ENCODE measurements at regions not wholly inside any gene's neighbourhood (a gene's known extent, or its start where the extent isn't known, plus 50 kb on each side); places are given as distances from the start of the nearest gene placed in this dataset.

DNA sequence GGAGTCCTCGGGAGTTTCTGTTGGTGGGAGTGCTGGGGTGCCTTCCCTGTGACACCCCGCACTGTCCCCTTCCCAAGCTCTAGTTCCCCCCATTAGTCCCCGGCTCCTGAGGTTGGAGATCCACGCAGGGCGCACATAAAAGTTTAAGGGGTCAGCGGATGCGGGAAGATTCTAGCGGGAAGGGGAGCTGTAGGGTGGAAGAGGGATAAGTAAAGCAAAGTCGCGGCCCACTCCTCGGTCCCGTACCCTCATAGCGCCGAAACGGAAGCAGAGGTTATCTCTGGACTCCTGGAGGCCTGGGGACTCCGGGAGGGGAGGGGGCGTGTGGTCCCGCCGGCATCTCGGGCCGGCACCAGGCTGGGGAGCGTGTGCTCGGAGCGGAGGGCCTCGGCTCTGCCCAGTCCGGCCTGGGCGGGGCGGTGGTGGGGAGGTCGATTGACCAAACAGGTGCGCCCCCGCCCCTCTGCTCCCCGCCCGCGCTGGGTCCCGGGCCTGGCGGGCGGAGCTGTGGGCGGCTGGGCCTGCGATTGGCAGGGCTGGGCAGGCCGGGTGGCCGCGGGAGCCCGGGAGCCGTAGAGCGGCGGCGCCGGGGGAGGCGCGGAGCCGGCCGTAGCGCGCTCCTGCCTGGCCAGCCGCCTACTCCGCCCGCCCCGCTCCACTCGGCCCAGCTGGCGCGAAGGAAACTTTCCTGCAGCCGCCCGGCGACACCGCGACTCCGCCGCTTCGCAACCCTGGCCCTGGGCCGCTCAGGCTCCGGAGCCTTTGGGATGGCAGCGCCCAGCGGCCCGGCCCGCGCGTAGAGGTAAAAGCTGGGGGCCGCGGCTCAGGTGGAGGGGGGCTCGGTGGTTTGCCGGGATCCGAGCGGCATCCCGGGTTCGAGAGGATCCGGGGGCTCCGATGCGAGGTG is 52.2 kb upstream of the DAB2IP start:
- peak in 15 of 56 donors; percentile 14 to 56 (median 35) for DNase-seq

GRCh38 chr9:121599872-121600585 is 51.4 kb upstream of the DAB2IP start:
- DNase-seq, result no peak

DNA sequence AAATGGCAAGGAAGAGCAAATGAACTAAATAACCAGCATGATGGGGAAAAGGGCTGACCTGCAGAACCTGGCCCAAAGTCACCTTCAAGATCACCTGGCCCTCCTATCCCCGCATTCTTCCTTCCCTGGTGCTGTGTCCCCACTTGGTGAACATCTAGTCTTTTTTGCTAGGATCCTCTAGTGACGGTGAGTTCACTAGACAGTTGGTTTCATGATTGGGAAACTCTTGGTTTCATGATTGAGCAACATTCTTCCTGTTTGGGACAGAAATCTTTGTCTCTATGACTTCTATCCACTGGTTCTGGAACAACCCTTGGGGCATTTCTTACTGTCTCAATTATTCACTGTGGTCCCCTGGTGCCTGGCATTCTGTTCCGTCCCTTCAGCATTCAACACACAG is 50.2 kb upstream of the DAB2IP start:
- no peak for DNase-seq
